ENCODE measurements at regions not wholly inside any gene's neighbourhood (a gene's known extent, or its start where the extent isn't known, plus 50 kb on each side); places are given as distances from the start of the nearest gene placed in this dataset.

DNA sequence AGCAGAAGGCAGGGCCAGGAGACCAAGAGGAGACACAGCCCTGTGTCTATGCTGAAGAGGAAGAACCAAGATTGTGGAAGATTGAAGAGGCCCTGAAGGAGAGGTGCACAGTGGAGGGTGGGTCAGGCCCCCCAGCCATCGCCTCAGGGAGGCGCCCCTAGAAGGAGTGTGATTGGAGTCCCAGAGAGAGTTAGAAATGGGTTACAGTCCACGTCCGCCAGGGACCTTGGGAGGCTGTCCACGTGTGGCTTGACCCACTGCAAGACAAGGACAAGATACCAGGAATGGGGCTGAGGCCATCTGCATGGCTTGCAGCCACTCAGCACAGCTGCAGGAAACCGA lies 375.1 kb downstream of the NPHP4 start:
- TF ChIP-seq CTCF (IDR thresholded peaks at IDR 0.05) = no peak
- no peak for TF ChIP-seq POLR2A (IDR thresholded peaks at IDR 0.05)
- no peak for TF ChIP-seq POLR2AphosphoS5 (IDR thresholded peaks at IDR 0.05)
- TF ChIP-seq EP300 (IDR thresholded peaks at IDR 0.05) = no peak
